ENCODE measurements at regions not wholly inside any gene's neighbourhood (a gene's known extent, or its start where the extent isn't known, plus 50 kb on each side); places are given as distances from the start of the nearest gene placed in this dataset.

DNA sequence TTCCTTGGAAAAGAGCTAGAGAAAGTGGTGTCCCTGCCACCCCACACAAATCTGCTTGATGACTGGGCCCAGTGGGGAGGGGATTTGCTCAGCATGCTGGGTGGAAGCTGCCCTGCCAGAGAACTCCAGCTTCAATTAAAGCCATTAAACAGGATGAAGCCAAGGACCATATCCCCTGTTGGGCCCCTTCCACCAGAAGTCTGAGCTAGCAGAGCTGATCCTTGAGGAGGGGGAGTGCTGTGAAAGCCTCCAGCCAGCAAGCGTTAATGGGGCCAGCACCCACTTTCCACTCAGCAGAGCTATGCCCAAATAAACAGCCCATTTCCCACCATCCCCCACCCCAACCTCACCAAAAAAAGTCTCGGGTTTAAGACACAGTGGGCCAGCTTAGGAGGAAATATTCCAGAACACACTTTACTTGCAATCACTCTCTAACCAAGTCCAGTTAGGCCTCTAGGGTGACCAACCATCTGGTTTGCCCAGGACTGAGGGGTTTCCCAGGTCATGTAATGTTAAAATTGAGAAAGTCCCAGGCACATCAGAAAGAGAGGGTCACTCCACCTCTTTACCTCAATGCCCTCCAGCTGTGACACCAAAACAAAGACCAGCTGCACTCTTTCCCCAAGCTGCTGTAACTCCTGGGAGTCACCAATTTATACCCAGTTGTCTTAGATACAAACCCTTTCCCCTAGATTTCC, 132.3 kb downstream of the FOXI3 start:
- DNase-seq (ENCODE audit: low read depth) = no peak
- TF ChIP-seq, protein P1, sequence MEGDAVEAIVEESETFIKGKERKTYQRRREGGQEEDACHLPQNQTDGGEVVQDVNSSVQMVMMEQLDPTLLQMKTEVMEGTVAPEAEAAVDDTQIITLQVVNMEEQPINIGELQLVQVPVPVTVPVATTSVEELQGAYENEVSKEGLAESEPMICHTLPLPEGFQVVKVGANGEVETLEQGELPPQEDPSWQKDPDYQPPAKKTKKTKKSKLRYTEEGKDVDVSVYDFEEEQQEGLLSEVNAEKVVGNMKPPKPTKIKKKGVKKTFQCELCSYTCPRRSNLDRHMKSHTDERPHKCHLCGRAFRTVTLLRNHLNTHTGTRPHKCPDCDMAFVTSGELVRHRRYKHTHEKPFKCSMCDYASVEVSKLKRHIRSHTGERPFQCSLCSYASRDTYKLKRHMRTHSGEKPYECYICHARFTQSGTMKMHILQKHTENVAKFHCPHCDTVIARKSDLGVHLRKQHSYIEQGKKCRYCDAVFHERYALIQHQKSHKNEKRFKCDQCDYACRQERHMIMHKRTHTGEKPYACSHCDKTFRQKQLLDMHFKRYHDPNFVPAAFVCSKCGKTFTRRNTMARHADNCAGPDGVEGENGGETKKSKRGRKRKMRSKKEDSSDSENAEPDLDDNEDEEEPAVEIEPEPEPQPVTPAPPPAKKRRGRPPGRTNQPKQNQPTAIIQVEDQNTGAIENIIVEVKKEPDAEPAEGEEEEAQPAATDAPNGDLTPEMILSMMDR (IDR thresholded peaks at IDR 0.05; ENCODE audit: low read depth, low read length, missing control alignments) = no peak
- in situ Hi-C loops (cut with HindIII; ENCODE audit: low sequenced_read_pairs) = no loop called here
- H3K4me3 ChIP-seq (ENCODE audit: low read depth, low read length) = no peak overlapping the region

DNA sequence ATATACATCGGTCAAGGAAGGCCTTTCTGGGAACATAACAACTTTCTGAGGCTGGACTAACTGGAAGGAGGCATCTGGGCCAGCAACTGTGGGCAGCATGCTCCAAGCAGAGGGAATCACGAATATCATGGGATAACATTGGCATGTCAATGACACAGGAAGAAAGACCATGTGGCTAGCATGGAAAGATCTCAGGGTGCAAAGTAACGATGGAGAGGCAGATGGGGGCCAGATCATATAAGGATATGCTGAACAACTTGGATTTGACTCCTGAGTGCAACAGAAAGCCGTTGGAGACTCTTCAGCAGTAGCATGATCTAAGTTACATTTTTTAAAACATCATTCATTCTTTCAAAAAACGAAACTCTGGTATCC, 133.6 kb downstream of the FOXI3 start:
- in situ Hi-C loops (cut with HindIII; ENCODE audit: low sequenced_read_pairs) = no loop called here
- DNase-seq (ENCODE audit: low read depth) = no peak
- no peak overlapping the region for H3K4me3 ChIP-seq (ENCODE audit: low read depth, low read length)
- TF ChIP-seq, protein P1 (IDR thresholded peaks at IDR 0.05; ENCODE audit: low read depth, low read length, missing control alignments) = no peak

DNA sequence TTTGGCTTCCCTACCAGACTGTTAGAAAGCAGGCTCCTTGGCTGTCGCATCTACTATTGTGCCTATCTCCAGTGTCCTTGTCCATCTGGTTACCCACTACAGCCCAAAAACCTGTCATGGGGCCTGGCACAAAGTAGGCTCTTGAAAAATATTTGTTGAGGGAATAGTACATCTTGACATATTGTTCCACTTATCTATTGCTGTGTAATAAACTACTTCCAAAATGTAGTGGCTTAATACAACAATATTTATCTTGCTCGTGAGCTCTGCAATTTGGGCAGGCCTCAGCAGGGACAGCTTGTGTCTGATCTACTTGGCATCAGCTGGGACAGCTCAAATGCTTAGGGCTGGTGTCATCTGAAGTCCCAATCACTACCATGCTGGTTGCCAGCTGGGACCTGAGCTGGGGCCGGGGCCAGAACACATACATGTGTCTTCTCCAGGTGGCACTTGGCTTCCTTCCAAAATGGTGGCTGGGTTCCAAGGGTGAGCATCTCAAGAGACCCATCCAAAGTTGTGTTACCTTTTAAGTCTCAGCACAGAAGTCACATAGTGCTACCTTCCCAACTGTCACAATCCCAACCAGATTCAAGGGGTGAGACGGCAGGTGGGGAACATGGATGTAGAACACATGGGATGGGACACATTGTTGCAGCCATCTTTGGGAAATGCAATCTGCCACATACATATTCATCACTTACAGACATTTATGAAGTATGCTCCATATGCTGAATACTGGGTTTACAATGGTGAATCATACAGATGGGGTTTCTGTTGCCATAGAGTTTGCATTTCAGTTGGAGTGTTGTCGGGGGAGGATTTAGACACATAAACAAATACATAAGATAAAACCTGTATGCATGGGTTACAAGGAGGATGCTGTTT, 134.2 kb downstream of the FOXI3 start:
- no peak for DNase-seq (ENCODE audit: low read depth)
- no peak overlapping the region for H3K4me3 ChIP-seq (ENCODE audit: low read depth, low read length)
- in situ Hi-C loops (cut with HindIII; ENCODE audit: low sequenced_read_pairs) = no loop called here
- TF ChIP-seq, protein P1 (IDR thresholded peaks at IDR 0.05; ENCODE audit: low read depth, low read length, missing control alignments) = no peak

DNA sequence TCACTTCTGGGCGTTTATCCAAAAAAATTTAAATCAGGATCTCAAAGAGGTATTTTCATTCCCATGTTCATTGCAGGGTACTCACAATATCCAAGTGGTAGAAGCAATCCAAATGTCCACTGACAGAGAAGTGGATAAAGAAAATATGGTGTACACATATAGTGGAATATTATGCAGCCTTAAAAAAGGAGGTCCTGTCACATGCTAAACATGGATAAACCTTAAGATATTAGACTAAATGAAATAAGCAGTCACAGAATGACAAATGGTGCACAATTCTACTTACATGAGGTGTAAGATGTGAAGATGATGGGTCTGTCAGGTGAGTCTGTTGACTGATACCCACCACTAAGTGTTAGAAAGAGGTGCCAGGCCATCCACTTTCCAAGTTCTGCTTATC, 140.6 kb downstream of the THNSL2 start:
- TF ChIP-seq, protein P1 (IDR thresholded peaks at IDR 0.05; ENCODE audit: low read depth, low read length, missing control alignments) = no peak
- no peak overlapping the region for H3K4me3 ChIP-seq (ENCODE audit: low read depth, low read length)
- no peak for DNase-seq (ENCODE audit: low read depth)
- in situ Hi-C loops (cut with HindIII; ENCODE audit: low sequenced_read_pairs) = no loop called here

DNA sequence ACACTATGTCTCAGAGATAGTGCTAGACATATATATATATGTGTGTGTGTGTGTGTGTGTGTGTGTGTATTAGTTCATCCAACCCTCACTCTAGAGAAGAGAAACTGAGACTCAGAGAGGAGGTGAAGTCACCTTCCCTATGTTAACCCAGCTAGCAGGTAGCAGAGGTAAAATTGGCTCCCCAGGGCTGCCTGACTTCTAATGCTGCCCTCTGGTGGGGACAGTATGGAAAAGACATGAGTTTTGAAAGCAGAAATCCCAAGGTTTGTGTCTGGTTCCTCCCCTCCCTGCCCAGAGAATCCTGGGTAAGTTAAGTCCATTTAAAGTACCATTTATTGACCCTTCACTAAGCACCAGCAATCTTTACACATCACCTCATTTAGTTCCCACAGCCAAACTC, 137.7 kb downstream of the THNSL2 start:
- TF ChIP-seq, protein P1 (IDR thresholded peaks at IDR 0.05; ENCODE audit: low read depth, low read length, missing control alignments) = peak; percentile 24
- DNase-seq (ENCODE audit: low read depth) = no peak
- H3K4me3 ChIP-seq (ENCODE audit: low read depth, low read length) = no peak overlapping the region
- in situ Hi-C loops (cut with HindIII; ENCODE audit: low sequenced_read_pairs) = no loop called here

DNA sequence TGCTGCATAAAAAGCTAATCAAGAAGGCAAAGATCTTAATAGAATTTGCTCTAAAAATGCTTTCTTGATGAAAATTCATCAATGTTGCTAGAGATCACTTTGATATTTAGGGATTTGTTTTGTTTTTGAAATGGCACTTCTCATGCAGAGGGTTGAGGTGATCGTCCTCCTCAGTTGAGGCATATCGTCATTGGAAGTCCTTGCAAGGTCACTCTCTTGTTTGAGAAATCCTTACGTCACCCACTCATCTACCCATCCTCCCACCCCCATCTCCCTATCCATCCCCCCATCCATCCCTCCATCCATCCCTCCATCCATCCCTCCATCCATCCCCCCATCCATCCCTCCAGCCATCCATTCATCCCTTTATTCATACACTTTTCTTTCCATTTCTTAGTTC, 133.7 kb downstream of the THNSL2 start:
- in situ Hi-C loops (cut with HindIII; ENCODE audit: low sequenced_read_pairs) = loop anchor here (5.0 kb wide), 1 partner anchor 73 kb away; no protein-coding TSS in a partner anchor
- TF ChIP-seq, protein P1 (IDR thresholded peaks at IDR 0.05; ENCODE audit: low read depth, low read length, missing control alignments) = no peak
- no peak overlapping the region for H3K4me3 ChIP-seq (ENCODE audit: low read depth, low read length)
- DNase-seq (ENCODE audit: low read depth) = no peak
